Effector memory CD8-positive, alpha-beta T cell (primary cell): ENCODE measurements at regions not wholly inside any gene's neighbourhood (a gene's known extent, or its start where the extent isn't known, plus 50 kb on each side); places are given as distances from the start of the nearest gene placed in this dataset.

Source experiments
- ATAC-seq: fragments of 150-1000 bp; cut with Tn5 transposase; replicated peaks from 2 replicates; pipeline ENCODE4 v1.10.0; 2021; ENCODE audit warnings: mild to moderate bottlenecking, moderate library complexity
- DNase-seq, 3 experiments: peaks; one replicate each; pipeline ENCODE4 v3.0.0; 2021
- H3K27ac Mint-ChIP-seq, 2 donors: one replicate each; pipeline ENCODE4 v1.8.0; 2022; ENCODE audit warnings: mild to moderate bottlenecking in 2 of 2, mixed read lengths in 2 of 2, moderate library complexity in 2 of 2
- H3K27me3 Mint-ChIP-seq, 2 donors: one replicate each; pipeline ENCODE4 v1.8.0; 2022; ENCODE audit warnings: mixed read lengths in 2 of 2
- H3K36me3 Mint-ChIP-seq: one replicate; pipeline ENCODE4 v1.8.0; 2022; ENCODE audit warnings: mild to moderate bottlenecking, moderate library complexity, mixed read lengths; ENCODE audit not compliant: insufficient read depth
- H3K4me1 Mint-ChIP-seq, 2 donors: one replicate each; pipeline ENCODE4 v1.8.0; 2022; ENCODE audit warnings: low read depth in 2 of 2, mixed read lengths in 2 of 2
- H3K4me3 Mint-ChIP-seq, 2 donors: one replicate each; pipeline ENCODE4 v1.8.0; 2022; ENCODE audit warnings: mild to moderate bottlenecking in 2 of 2, mixed read lengths in 2 of 2, moderate library complexity in 2 of 2
- H3K9me3 Mint-ChIP-seq, 2 donors: one replicate each; pipeline ENCODE4 v1.8.0; 2022; ENCODE audit warnings: mixed read lengths in 2 of 2

DNA sequence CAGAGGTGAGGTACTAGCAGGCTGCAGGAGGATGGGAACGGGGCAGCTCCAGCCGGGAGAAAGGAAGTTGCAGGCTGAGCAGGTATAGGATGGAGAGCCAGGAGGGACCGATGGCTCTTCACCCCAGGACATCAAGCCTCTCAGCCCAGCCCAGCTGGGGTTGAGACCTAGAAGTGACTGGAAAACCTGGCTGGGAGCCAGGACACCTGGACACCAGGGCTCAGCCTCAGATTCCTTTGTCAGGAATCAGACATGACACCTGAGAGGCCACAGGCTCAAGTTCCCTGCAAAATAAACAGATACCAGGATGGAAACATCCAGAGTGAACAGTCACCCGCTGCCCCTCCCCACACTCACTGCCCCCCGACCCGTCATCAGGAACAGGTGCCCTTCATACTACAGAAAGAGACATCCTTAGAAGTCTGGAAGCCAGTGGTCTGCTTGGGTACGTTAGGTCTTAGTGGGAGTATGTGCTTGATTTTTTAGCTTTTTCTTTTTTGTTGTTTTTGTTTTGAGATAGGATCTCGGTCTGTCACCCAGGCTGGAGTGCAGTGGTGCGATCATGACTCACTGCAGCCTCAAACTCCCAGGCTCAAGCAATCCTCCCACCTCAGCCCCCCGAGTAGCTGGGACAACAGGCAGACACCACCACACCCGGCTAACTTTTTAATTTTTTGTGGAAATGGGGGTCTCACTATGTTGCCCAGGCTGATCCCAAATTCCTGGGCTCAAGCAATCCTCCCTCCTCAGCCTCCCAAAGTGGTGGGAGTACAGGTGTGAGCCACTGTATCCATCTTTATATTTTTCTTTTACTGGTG is 74.5 kb upstream of the CALM2 start:
- Mint-ChIP-seq H3K4me3 (no peak overlapping the region), H3K27me3 (peaks cover 7 to 29% of the 10 kb centered on the region in 2 donors), H3K36me3 (no peaks in the 10 kb centered on the region), H3K4me1 (no peaks in the 10 kb centered on the region), H3K9me3 (no peaks in the 10 kb centered on the region), H3K27ac (no peak overlapping the region)
- ATAC-seq = no peak
- DNase-seq = no peak

DNA sequence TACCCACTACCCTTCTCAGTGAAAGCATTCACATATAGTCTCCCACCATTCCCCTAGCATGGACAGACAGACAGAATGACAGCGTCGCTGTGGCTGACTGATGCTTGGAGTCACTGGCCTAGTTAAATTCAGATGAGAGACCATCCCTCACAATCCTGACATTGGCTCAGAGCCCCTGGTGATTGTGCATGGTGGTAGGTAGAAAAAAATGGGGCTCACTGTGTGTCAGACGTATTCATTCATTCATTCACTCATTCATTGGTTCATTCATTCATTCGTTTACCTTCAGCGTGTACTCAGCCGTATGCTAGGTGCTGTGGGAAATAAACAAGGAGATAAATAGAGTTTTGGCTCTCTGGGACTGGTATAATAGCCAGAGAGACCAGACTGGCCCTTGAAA is 73.6 kb upstream of the CALM2 start:
- Mint-ChIP-seq H3K36me3 (no peaks in the 10 kb centered on the region), H3K9me3 (no peaks in the 10 kb centered on the region), H3K27me3 (peaks cover 14 to 36% of the 10 kb centered on the region in 2 donors), H3K4me1 (peaks cover 0 to 2% of the 10 kb centered on the region in 2 donors), H3K4me3 (no peak overlapping the region), H3K27ac (no peak overlapping the region)
- DNase-seq (no peak), ATAC-seq (no peak)

DNA sequence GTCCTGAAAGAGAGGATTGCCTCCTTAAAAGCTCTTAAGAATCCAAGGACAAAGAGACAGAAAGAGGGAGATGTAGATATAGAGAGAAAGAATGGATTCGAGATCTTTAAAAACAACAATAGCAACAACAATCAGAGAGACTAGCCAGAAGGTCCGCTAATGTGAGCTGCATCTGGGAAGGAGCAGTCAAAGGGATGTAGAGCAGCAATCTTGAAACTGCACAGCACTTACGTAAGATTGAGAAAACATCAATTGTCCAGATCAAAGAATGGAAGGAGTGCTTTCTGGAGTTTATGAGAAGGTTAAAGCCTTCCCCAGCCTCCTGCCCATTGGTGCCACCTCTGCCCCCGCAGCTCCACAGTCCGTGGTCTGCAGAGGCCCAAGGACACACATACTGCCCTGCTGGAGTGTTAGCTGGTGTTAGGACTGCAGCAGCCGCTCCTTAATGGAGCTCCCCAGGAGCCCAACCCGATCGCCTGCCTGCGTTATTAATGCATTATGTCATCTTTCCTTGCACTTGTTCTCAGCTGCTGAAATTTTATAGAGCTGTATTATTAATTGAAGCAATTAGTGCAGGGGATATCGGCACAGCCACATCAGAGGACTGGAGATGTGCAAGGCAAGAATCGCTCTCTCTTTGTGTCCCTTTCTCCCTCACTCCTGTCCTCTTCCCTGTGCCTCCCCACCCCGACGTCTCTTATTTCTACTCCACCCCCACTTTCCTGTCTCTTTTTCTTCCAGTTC is 73.0 kb upstream of the CALM2 start:
- no peak for DNase-seq
- no peaks in the 10 kb centered on the region for H3K9me3 Mint-ChIP-seq
- no peak overlapping the region for H3K27ac Mint-ChIP-seq
- H3K4me1 Mint-ChIP-seq = peaks cover 0 to 2% of the 10 kb centered on the region in 2 donors
- H3K36me3 Mint-ChIP-seq = no peaks in the 10 kb centered on the region
- ATAC-seq = no peak
- H3K27me3 Mint-ChIP-seq = peaks cover 15 to 39% of the 10 kb centered on the region in 2 donors
- no peak overlapping the region for H3K4me3 Mint-ChIP-seq

DNA sequence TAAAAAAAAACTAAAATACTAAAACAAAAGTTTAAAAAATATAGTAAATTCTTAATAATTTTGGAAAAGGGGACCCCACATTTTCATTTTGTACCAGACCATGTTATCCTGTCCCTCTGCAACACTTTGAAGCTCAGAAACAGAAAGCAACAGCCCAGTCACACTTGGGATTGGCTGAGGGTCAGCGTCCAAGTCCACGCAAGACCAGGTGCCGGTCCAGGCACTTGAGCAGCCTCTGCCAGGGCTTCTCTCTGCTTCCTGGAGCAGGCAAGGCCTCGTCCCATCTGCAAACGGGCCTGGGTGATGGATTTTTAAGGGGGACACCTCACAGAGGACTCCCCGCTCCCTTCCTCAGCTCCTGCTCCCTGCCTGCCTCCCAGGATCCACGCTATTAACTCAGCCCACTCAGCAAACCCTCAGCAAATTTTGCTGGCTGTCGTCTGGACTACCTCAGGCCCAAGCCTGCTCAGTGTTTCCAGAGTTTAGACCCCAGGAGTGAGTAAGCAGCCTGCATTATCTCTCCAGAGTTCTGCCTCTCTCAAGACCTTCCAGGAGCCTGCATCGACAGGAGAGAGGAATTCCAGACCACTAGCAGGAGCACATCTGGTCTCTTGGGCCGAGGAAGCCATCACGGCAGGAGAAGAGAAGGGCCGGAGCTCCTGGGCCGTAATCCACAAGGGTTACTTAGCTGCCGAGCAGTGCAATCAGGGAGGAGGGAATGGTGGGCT is 67.4 kb upstream of the CALM2 start:
- ATAC-seq (no peak), DNase-seq (no peak)
- Mint-ChIP-seq H3K27me3 (peaks cover 19 to 24% of the 10 kb centered on the region in 2 donors), H3K36me3 (no peaks in the 10 kb centered on the region), H3K4me3 (no peak overlapping the region), H3K4me1 (peaks cover 0 to 2% of the 10 kb centered on the region in 2 donors), H3K9me3 (no peaks in the 10 kb centered on the region), H3K27ac (no peak overlapping the region)

DNA sequence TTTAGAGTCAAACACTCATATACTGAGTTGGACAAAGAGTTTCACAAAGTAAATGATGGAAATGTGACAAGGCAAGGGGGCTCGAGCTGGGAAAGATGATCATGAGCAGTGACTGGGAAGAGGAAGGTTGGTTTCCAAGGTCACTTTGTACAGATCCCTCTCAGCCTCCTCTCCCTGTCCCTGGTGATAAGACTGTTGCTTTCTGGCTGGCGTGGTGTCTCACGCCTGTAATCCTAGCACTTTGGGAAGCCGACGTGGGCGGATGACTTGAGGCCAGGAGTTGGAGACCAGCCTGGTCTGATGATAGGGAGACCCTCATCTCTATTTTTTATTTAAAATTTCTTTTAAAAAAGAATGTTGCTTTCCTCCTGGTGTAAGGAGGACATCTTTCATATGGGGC is 65.4 kb upstream of the CALM2 start:
- ATAC-seq = no peak
- no peak overlapping the region for H3K4me3 Mint-ChIP-seq
- peaks cover 21 to 45% of the 10 kb centered on the region in 2 donors for H3K27me3 Mint-ChIP-seq
- H3K27ac Mint-ChIP-seq = no peak overlapping the region
- no peaks in the 10 kb centered on the region for H3K9me3 Mint-ChIP-seq
- H3K36me3 Mint-ChIP-seq = no peaks in the 10 kb centered on the region
- no peak for DNase-seq
- H3K4me1 Mint-ChIP-seq = peaks cover 0 to 2% of the 10 kb centered on the region in 2 donors

DNA sequence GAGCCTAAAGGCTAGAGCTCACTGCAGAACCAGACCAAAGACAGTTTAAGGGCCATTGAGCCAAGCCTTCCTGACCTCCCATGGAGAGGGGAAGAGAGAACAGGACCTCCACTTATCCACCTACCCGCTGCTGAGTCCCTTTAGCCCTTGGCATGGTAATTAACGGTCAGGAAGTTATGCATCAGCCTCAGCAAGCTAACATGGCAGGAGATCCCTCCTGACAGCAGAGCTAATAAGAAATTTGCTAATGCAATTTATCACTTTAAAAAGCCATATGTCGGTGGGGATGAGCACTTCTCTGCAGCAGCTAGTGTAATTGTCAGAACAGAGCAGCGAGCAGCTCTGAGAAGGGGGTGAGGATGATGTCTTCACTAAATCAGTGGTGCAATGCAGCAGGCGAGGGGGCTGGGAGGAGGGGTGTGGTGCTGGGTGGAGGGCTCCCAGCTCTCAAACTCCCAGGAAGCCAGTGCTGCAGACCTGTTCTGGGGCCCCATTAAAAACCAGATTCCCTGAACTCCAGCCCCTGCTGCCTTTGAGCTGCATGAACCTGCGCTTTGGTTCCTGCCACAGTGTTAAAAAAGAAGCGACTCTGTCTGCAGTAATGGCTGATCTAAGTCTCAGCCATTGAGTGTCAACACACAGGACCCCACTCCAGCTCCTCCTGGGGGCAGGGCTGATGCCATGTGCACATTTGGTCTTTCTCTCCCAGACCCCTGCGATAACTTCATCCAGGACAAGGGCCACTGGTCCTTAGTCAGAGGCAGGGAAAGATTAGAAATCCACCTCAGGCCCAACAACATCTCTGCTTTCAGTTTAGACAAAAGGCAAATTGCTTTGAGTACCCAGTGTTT is 63.0 kb upstream of the CALM2 start:
- no peak for DNase-seq
- Mint-ChIP-seq H3K4me3 (no peak overlapping the region), H3K27ac (no peak overlapping the region), H3K27me3 (peaks cover 6 to 46% of the 10 kb centered on the region in 2 donors), H3K36me3 (no peaks in the 10 kb centered on the region), H3K9me3 (no peaks in the 10 kb centered on the region), H3K4me1 (no peaks in the 10 kb centered on the region)
- no peak for ATAC-seq

DNA sequence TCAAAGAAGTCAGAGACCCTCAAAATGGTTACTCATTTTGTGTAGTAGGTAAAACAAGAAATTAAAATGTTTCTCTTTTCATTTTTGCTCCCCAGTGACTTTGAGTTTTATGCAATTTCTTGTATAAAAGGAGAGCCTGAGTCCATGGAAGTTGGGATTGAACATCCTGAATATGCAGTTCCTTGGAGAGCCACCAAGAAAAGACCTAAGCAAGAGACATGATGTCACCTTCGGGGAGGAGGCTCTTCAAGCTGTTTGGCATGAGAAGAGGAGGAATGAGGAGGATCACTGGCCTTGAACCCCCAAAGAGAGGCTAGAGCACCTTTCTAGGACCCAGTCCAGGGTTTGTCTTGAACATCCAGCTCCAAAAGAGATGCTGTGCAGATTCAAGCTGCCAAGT is 62.3 kb upstream of the CALM2 start:
- H3K9me3 Mint-ChIP-seq = no peaks in the 10 kb centered on the region
- DNase-seq (no peak), ATAC-seq (no peak)
- H3K27me3 Mint-ChIP-seq = peaks cover 6 to 53% of the 10 kb centered on the region in 2 donors
- no peak overlapping the region for H3K4me3 Mint-ChIP-seq
- no peaks in the 10 kb centered on the region for H3K36me3 Mint-ChIP-seq
- no peaks in the 10 kb centered on the region for H3K4me1 Mint-ChIP-seq
- no peak overlapping the region for H3K27ac Mint-ChIP-seq

DNA sequence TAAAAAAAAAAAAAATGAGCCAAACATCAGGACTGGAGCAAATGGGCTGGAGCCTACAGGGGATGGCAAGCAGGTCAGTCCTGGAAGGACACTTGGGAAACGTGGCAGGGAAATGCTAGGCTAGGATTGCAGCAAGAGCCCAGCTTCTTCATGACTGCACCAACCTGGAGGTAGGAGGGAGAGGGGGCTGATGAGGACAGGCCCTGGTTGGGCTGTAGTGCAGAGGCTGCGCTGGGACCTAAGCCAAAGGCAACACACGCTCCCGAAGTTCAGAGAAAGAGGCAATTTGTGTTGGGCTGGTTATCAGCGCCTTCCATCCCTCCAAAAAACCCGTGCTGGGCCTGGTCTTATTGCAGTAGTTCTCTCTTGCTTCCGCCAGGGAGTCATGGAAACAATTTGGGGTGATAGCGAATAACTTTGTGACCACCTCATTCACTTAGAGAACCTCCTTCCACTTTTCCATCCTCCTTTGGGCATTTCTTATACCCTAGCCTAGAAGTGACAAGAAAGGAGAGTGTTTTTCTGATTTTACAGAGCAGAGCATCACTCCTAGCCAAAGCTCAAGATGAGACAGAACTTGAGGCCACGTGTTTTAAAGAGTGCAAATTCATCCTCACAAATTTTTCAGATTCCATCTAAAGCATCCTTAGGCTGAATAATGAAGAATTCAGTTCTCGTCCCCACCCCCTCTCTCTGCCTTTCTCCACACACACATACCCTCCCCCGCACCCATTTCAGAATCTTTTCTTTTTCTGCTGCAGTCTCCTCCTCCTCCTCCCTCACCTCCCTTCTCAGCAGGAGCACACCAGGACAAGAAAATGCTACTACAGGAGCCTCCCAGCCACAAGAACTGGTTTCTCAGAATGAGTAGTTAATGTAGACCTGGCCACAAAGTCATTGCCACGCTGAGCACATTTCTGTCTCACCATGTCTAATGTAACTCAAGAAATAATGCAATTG is 61.3 kb upstream of the CALM2 start:
- peaks cover 6 to 58% of the 10 kb centered on the region in 2 donors for H3K27me3 Mint-ChIP-seq
- H3K4me1 Mint-ChIP-seq = no peaks in the 10 kb centered on the region
- ATAC-seq (no peak), DNase-seq (no peak)
- no peaks in the 10 kb centered on the region for H3K36me3 Mint-ChIP-seq
- no peak overlapping the region for H3K27ac Mint-ChIP-seq
- no peaks in the 10 kb centered on the region for H3K9me3 Mint-ChIP-seq
- no peak overlapping the region for H3K4me3 Mint-ChIP-seq

DNA sequence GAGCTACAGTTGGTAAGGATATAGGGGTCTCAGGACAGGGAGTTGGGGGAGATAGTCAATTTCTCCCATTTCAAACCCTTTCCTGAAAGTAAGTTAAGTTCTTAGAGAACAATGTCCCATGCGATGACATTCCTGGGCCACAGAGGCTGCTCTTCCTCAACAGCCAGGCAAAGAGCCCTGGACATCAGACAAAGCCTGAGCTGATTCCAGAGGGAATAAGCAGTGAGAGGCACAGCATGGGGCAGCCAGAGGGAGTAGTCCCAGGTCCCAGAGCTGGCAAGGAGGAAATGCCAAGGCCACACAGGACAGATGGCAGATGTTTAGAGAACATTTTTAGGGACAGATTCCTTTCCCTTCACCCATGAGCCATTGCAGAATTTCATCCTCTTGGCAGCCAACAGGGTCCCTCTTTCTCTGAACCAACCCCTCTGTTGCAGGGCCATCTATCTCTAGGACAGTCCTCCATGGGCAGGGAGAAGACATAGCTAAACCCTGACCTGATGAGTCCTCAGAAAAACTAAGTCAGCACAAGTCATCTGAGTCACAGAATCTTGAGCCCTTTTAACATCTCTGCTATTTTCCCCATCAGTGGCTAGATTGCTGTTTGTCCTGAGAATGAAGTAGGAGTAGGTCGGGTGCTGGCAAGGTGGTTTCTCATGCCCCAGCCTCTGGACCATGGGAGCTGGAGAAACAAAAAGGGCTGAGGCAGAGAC is 60.3 kb upstream of the CALM2 start:
- no peaks in the 10 kb centered on the region for H3K36me3 Mint-ChIP-seq
- no peaks in the 10 kb centered on the region for H3K4me1 Mint-ChIP-seq
- DNase-seq = no peak
- H3K9me3 Mint-ChIP-seq = no peaks in the 10 kb centered on the region
- H3K27me3 Mint-ChIP-seq = peaks cover 6 to 63% of the 10 kb centered on the region in 2 donors
- no peak overlapping the region for H3K27ac Mint-ChIP-seq
- ATAC-seq = no peak
- no peak overlapping the region for H3K4me3 Mint-ChIP-seq

DNA sequence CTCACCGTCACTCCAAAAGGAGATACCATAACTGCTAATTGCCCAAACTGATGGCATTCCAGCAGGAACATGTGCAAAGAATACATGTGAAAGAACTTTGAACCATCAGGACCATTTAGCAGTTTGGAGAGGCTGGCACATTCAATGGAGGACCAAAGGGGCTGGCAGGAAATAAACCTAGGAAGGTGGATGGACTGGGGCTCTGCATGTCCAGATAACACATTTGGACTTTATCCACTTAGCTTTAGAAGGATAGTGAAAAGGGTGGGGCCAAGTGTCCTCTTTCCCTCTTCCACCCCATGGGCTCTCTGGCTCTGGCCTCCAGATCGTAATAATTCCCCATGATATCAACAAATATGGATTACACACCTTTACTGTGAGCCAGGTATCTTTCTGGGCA is 58.8 kb upstream of the CALM2 start:
- no peak overlapping the region for H3K27ac Mint-ChIP-seq
- H3K4me3 Mint-ChIP-seq = no peak overlapping the region
- H3K27me3 Mint-ChIP-seq = peaks cover 6 to 63% of the 10 kb centered on the region in 2 donors
- H3K36me3 Mint-ChIP-seq = no peaks in the 10 kb centered on the region
- ATAC-seq = no peak
- H3K4me1 Mint-ChIP-seq = no peaks in the 10 kb centered on the region
- H3K9me3 Mint-ChIP-seq = no peaks in the 10 kb centered on the region
- DNase-seq = no peak

DNA sequence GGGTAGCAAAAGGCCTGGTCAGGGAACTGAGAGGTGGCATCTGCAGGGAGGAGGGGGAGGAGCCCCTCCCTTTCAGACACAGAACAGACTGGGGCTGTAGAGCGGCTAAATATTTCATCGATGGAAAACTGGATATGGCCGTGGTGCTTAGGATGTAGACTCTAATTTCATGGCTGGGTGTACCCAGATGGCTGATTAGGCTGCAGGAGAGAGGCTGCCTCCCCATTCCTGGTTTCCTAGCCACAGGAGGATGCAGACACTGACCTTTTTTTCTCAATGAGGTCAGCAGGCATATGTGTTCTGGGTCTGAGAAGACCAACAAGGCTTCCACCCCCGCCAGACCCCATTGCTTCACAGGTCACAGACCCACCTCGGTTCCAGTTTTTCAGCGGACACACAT is 58.1 kb upstream of the CALM2 start:
- no peak overlapping the region for H3K27ac Mint-ChIP-seq
- no peak overlapping the region for H3K4me3 Mint-ChIP-seq
- H3K27me3 Mint-ChIP-seq = peaks cover 6 to 65% of the 10 kb centered on the region in 2 donors
- DNase-seq (no peak), ATAC-seq (no peak)
- no peaks in the 10 kb centered on the region for H3K9me3 Mint-ChIP-seq
- no peaks in the 10 kb centered on the region for H3K4me1 Mint-ChIP-seq
- no peaks in the 10 kb centered on the region for H3K36me3 Mint-ChIP-seq
